IMR-90 (cell line): ENCODE measurements at regions not wholly inside any gene's neighbourhood (a gene's known extent, or its start where the extent isn't known, plus 50 kb on each side); places are given as distances from the start of the nearest gene placed in this dataset.

Experiments used
- ATAC-seq: fragments of 200-7000 bp; cut with Tn5 transposase; 2 replicates; pipeline ENCODE4 v1.9.1; 2020; ENCODE audit warnings: low read depth, mild to moderate bottlenecking, moderate library complexity
- BruUV-seq: library from RNA; stranded (reverse); fragments of 400-500 nt; replicated peaks from 2 replicates; lab custom pipeline; 2021; lab: Mats Ljungman, UMichigan
- CTCF ChIA-PET: fragments of 300-600 bp; formaldehyde crosslinking; extraction: SDS; loops from one replicate; lab custom pipeline; 2021; ENCODE audit warnings: antibody characterized with exemption; lab: Yijun Ruan, JAX
- POLR2A ChIA-PET: fragments of 300-600 bp; sonication (Branson Sonifier 250); formaldehyde crosslinking; loops from one replicate; lab custom pipeline; 2022; ENCODE audit warnings: antibody characterized with exemption; ENCODE audit not compliant: unreplicated experiment; lab: Charles Lee
- DNase-seq: peaks from one replicate; pipeline ENCODE4 v3.0.0; 2013
- H2AFZ ChIP-seq: replicated peaks from 2 replicates; pipeline ENCODE3; 2013; ENCODE audit warnings: low read length, mild to moderate bottlenecking; ENCODE audit not compliant: poor library complexity
- H2AK5ac ChIP-seq: 2 replicates; pipeline ENCODE4 v1.6.1; 2013; ENCODE audit warnings: low read depth, low read length, inconsistent platforms
- H2AK9ac ChIP-seq: replicated peaks from 2 replicates; pipeline ENCODE3; 2013; ENCODE audit warnings: mild to moderate bottlenecking, low read depth, low read length, moderate library complexity; ENCODE audit not compliant: poor library complexity
- H2BK120ac ChIP-seq: 2 replicates; pipeline ENCODE4 v1.6.1; 2013; ENCODE audit warnings: low read depth, low read length, inconsistent platforms
- H2BK15ac ChIP-seq: 3 replicates; pipeline ENCODE4 v1.6.1; 2013; ENCODE audit warnings: low read depth, low read length, inconsistent platforms
- H2BK20ac ChIP-seq: 2 replicates; pipeline ENCODE4 v1.6.1; 2013; ENCODE audit warnings: low read depth, mild to moderate bottlenecking, inconsistent platforms, low read length, moderate library complexity
- H2BK5ac ChIP-seq: 2 replicates; pipeline ENCODE4 v1.6.1; 2013; ENCODE audit warnings: mild to moderate bottlenecking, low read depth, low read length, inconsistent platforms; ENCODE audit not compliant: poor library complexity, severe bottlenecking
- H3K14ac ChIP-seq: replicated peaks from 2 replicates; pipeline ENCODE4 v1.6.1; 2013; ENCODE audit warnings: low read depth, low read length, inconsistent platforms
- H3K18ac ChIP-seq: 2 replicates; pipeline ENCODE4 v1.6.1; 2013; ENCODE audit warnings: low read depth, low read length, control low read depth
- H3K23ac ChIP-seq: 2 replicates; pipeline ENCODE4 v1.6.1; 2013; ENCODE audit warnings: low read depth, low read length, inconsistent platforms
- H3K27ac ChIP-seq: 2 replicates; pipeline ENCODE4 v1.5.1; 2013; ENCODE audit warnings: mild to moderate bottlenecking, control low read depth, low read length; ENCODE audit not compliant: insufficient read depth
- H3K27me3 ChIP-seq: 2 replicates; pipeline ENCODE4 v1.6.1; 2013; ENCODE audit warnings: low read length; ENCODE audit not compliant: control insufficient read depth, insufficient read depth
- H3K36me3 ChIP-seq: 2 replicates; pipeline ENCODE4 v1.6.1; 2013; ENCODE audit warnings: low read length, mixed read lengths; ENCODE audit not compliant: control insufficient read depth, insufficient read depth
- H3K4ac ChIP-seq: 2 replicates; pipeline ENCODE4 v1.6.1; 2013; ENCODE audit warnings: low read depth, low read length, inconsistent platforms
- H3K4me1 ChIP-seq: 2 replicates; pipeline ENCODE4 v1.6.1; 2013; ENCODE audit warnings: low read length, mixed read lengths; ENCODE audit not compliant: control insufficient read depth, insufficient read depth
- H3K4me2 ChIP-seq: 2 replicates; pipeline ENCODE4 v1.6.1; 2013; ENCODE audit warnings: low read depth, mild to moderate bottlenecking, control low read depth, low read length, moderate library complexity
- H3K4me3 ChIP-seq: 2 replicates; pipeline ENCODE4 v1.5.1; 2013; ENCODE audit warnings: low read depth, mild to moderate bottlenecking, control low read depth, low read length, moderate library complexity; ENCODE audit not compliant: insufficient read depth
- H3K56ac ChIP-seq: 2 replicates; pipeline ENCODE4 v1.6.1; 2013; ENCODE audit warnings: low read length, inconsistent platforms; ENCODE audit not compliant: insufficient read depth; ENCODE audit errors: extremely low read depth
- H3K79me1 ChIP-seq, 2 experiments: 2 replicates each; pipeline ENCODE4 v1.6.1; 2013; ENCODE audit warnings: low read length in 2 of 2, inconsistent platforms in 1 of 2, low read depth in 1 of 2
- H3K9ac ChIP-seq: 2 replicates; pipeline ENCODE4 v1.6.1; 2013; ENCODE audit warnings: low read depth, low read length, control low read depth
- H3K9me1 ChIP-seq: 2 replicates; pipeline ENCODE4 v1.6.1; 2013; ENCODE audit warnings: low read length, inconsistent platforms; ENCODE audit not compliant: insufficient read depth
- H3K9me3 ChIP-seq: 2 replicates; pipeline ENCODE4 v1.6.1; 2013; ENCODE audit warnings: low read length; ENCODE audit not compliant: control insufficient read depth, insufficient read depth
- H4K20me1 ChIP-seq: 2 replicates; pipeline ENCODE4 v1.6.1; 2013; ENCODE audit warnings: low read length, inconsistent platforms; ENCODE audit not compliant: insufficient read depth
- H4K5ac ChIP-seq: 2 replicates; pipeline ENCODE4 v1.6.1; 2013; ENCODE audit warnings: mild to moderate bottlenecking, low read depth, low read length, control low read depth
- H4K8ac ChIP-seq, 2 experiments: 2 replicates each; pipeline ENCODE4 v1.6.1; 2013; ENCODE audit warnings: low read depth in 2 of 2, low read length in 2 of 2, control low read depth in 1 of 2, inconsistent platforms in 1 of 2
- H4K91ac ChIP-seq: 2 replicates; pipeline ENCODE4 v1.6.1; 2013; ENCODE audit warnings: low read depth, low read length, inconsistent platforms; ENCODE audit not compliant: insufficient read depth
- CEBPB ChIP-seq: IDR thresholded peaks from 2 replicates; pipeline ENCODE4 v1.6.1; 2012; ENCODE audit warnings: low read depth, low read length, improper control_type of control experiment
- ELK1 ChIP-seq: fragments of 150-350 bp; IDR thresholded peaks from 2 replicates; pipeline ENCODE4 v1.6.1; 2016; ENCODE audit warnings: low read depth, mild to moderate bottlenecking, low read length, moderate library complexity, borderline replicate concordance
- NFE2L2 ChIP-seq: fragments of 150-350 bp; IDR thresholded peaks from 2 replicates; pipeline ENCODE4 v1.6.1; 2016; ENCODE audit warnings: low read depth, mild to moderate bottlenecking, low read length
- RCOR1 ChIP-seq: IDR thresholded peaks from 2 replicates; pipeline ENCODE4 v1.6.1; 2012; ENCODE audit warnings: mild to moderate bottlenecking, low read length, improper control_type of control experiment; ENCODE audit not compliant: insufficient replicate concordance
- WGBS, 2 experiments: methylation state at CpG; one replicate each; pipeline versions ENCODE4 v1.1.5 to v1.1.7; 2013; ENCODE audit warnings: missing lambda C conversion rate in 2 of 2; ENCODE audit not compliant: insufficient read length in 1 of 2; ENCODE audit errors: extremely low coverage in 2 of 2; 5-methylcytosine and 5-hydroxymethylcytosine counted together
- dilution Hi-C: fragments of 300-500 bp; cut with HindIII; formaldehyde crosslinking; loops from one replicate; pipeline ENCODE4 v1.14.3; 2018; ENCODE audit warnings: low sequenced_read_pairs; ENCODE audit not compliant: unreplicated experiment
- in situ Hi-C: fragments of 300-500 bp; cut with MboI; formaldehyde crosslinking; loops from 3 replicates; pipeline ENCODE4 v1.14.3; 2019; ENCODE audit warnings: low sequenced_read_pairs, inconsistent platforms, mixed read lengths
- intact Hi-C: fragments of 100-400 bp; cut with micrococcal nuclease; formaldehyde crosslinking; loops from 2 replicates; pipeline ENCODE4 v1.10.0; 2022

GRCh38 chr11:92869716-92870115 is 99.7 kb upstream of the MTNR1B start:
- Histone ChIP-seq H3K36me3 (no peaks in the 10 kb centered on the region), H3K23ac (no peak overlapping the region), H3K4me2 (no peak overlapping the region), H3K27ac (no peak overlapping the region), H3K79me1 (no peaks in the 10 kb centered on the region), H2AK5ac (no peak overlapping the region), H3K56ac (no peak overlapping the region), H4K5ac (no peak overlapping the region), H4K91ac (no peak overlapping the region), H3K9me3 (no peaks in the 10 kb centered on the region), H3K27me3 (no peaks in the 10 kb centered on the region), H2BK5ac (no peak overlapping the region), H2BK20ac (no peak overlapping the region), H2AK9ac (no peak overlapping the region), H3K14ac (no peak overlapping the region), H2AFZ (no peak overlapping the region), H2BK120ac (no peak overlapping the region), H3K4ac (no peak overlapping the region), H4K20me1 (no peaks in the 10 kb centered on the region), H3K4me1 (peaks cover 2% of the 10 kb centered on the region; the same call in 1 of the 2 replicates), H3K18ac (no peak overlapping the region), H2BK15ac (no peak overlapping the region), H3K9ac (no peak overlapping the region), H4K8ac (no peak overlapping the region), H3K9me1 (no peaks in the 10 kb centered on the region), H3K4me3 (no peak overlapping the region)
- intact Hi-C loops = no loop called here
- in situ Hi-C loops = no loop called here
- ChIA-PET POLR2A (no interaction called here), CTCF (no interaction called here)
- ATAC-seq = no peak
- dilution Hi-C loops = no loop called here
- no CpG with 5 or more reads among the region's 1 CpG for WGBS, 2 experiments
- BruUV-seq = no TSS peak
- no peak for DNase-seq
- no peak for TF ChIP-seq ELK1
- TF ChIP-seq CEBPB = no peak
- no peak for TF ChIP-seq RCOR1
- no peak for TF ChIP-seq NFE2L2
